AG09309 (cell line): ENCODE measurements at regions not wholly inside any gene's neighbourhood (a gene's known extent, or its start where the extent isn't known, plus 50 kb on each side); places are given as distances from the start of the nearest gene placed in this dataset.

Experiments
- DNase-seq: peaks from one replicate; pipeline ENCODE4 v3.0.0-alpha.2; 2010; ENCODE audit warnings: low read depth
- H3K4me3 ChIP-seq: 2 replicates; pipeline ENCODE4 v1.5.1; 2011; ENCODE audit warnings: mild to moderate bottlenecking, low read depth, low read length, moderate library complexity; ENCODE audit not compliant: control insufficient read depth
- TF ChIP-seq, protein P1 (sequence below): IDR thresholded peaks from 2 replicates; pipeline ENCODE4 v1.5.1; 2011; ENCODE audit warnings: mild to moderate bottlenecking, low read depth, low read length, inconsistent platforms; ENCODE audit not compliant: insufficient read depth, control insufficient read depth; ENCODE audit errors: missing control alignments

DNA sequence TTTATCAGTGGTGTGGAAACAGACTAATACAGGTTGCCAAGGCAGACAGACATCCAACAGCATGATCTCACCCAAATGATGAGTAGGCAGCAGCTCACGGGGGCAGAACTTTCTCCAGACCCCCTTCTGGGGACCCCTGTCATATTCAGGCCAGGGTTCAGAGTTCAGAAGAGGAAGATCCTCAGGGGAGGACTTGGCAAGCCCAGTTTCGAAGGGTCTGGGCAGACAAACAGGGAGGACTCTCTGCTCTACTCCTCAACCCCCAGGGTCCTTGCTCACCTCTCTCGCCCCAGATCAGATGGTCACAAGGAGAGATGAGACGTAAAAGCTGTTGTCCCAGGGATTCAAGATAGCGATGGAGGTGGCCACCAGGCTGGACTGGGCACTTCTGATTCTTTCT lies 215.1 kb upstream of the MVB12B start:
- DNase-seq = no peak
- no peak overlapping the region for H3K4me3 ChIP-seq
- TF ChIP-seq, protein P1, sequence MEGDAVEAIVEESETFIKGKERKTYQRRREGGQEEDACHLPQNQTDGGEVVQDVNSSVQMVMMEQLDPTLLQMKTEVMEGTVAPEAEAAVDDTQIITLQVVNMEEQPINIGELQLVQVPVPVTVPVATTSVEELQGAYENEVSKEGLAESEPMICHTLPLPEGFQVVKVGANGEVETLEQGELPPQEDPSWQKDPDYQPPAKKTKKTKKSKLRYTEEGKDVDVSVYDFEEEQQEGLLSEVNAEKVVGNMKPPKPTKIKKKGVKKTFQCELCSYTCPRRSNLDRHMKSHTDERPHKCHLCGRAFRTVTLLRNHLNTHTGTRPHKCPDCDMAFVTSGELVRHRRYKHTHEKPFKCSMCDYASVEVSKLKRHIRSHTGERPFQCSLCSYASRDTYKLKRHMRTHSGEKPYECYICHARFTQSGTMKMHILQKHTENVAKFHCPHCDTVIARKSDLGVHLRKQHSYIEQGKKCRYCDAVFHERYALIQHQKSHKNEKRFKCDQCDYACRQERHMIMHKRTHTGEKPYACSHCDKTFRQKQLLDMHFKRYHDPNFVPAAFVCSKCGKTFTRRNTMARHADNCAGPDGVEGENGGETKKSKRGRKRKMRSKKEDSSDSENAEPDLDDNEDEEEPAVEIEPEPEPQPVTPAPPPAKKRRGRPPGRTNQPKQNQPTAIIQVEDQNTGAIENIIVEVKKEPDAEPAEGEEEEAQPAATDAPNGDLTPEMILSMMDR = no peak

DNA sequence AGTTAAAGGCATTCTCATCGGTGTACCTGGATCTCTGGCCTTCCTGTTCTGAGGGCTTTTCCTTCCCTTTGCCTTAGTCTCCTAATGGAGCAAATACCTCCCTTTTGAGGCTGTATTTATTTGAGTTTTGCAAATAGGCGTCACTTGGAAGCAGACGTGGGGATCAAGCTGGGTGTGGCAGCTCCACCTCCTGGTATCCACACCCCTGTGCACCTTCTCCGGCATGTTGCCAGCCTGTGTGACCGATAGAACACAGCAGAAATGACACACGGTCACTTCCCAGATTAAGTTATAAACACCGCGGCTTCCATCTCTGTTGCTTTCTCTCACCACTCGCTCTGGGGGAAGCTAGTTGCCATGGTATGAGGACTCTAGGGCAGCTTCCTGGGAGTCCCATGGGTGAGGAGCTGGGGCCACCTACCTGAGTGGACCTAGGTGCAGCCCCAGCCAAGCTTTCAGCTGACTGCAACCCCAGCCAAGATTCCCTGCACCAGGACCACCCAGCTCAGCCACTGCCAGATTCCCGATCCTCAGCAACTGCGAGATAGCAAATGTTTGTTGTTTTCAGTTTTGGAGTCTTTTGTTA lies 214.4 kb upstream of the MVB12B start:
- TF ChIP-seq, protein P1 = no peak
- DNase-seq = no peak
- no peak overlapping the region for H3K4me3 ChIP-seq

DNA sequence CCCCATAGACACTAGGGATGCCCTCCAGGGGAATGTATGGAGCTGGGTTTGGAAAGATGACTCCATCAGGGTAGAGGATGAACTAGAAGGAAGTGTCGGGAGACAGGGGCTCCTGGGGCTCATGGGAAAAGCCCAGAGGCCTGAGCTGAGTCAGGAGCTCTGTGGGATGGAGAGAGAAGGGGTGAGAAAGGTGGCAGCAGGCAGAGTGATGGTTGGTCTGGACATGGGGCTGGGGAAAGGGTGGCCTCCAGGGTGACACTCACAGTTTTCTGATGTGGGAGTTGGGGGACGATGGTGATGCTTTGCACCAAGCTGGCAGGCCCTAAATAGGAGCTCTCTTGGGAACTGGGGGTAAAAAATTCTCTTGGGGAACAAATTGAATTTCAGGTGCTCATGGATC lies 213.5 kb upstream of the MVB12B start:
- H3K4me3 ChIP-seq = no peak overlapping the region
- DNase-seq = no peak
- TF ChIP-seq, protein P1 = no peak

DNA sequence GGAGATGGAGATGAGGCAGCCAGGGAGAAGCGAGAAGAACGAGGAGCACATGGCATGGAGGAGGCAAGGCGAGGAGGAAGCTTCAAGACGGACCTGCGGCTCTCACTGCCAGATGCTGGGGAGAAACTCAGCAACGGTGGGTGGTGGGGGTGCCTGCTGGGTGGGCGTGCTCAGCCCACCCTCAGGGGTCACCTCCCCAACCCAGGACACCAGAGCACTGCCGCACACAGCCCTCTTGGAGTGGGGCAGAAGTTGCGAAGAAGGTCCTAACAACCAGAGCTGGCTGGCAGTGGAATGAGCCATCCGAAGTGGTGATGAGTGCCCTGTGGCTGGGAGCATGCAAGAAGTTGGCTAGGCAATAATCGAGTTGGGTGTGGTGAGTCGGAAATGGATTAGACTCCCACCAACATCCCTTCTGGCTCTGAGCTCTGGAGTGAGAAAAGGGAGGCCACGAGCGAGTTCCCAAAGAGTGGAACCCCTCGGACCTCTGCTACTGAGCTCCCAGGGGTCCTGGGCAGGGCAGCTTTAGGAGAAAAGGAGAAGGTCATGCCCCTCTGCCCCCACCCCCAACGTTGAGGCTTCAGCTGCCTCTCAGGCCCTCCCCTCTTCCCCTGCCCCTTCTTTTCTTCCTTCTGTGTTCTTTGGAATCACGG lies 212.7 kb upstream of the MVB12B start:
- no peak for DNase-seq
- H3K4me3 ChIP-seq = no peak overlapping the region
- TF ChIP-seq, protein P1 = no peak

DNA sequence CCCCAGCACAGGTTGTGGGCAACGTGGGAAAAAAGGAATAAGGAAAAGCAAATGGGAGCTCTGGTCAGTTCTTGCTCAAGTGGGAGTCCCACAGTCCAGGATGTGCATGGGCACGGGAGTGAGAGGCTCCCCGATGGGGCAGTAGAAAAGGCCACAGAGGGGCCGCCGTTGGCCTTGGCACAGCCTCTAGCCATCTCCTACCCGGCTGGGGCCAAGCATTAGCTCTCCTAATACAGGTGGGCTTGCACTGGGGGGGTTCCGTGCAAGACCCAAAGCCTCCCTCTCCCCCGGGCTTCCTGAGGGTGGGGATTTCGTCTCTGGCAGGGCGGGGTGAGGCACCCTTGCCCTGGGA lies 212.2 kb upstream of the MVB12B start:
- TF ChIP-seq, protein P1 = no peak
- no peak overlapping the region for H3K4me3 ChIP-seq
- no peak for DNase-seq

DNA sequence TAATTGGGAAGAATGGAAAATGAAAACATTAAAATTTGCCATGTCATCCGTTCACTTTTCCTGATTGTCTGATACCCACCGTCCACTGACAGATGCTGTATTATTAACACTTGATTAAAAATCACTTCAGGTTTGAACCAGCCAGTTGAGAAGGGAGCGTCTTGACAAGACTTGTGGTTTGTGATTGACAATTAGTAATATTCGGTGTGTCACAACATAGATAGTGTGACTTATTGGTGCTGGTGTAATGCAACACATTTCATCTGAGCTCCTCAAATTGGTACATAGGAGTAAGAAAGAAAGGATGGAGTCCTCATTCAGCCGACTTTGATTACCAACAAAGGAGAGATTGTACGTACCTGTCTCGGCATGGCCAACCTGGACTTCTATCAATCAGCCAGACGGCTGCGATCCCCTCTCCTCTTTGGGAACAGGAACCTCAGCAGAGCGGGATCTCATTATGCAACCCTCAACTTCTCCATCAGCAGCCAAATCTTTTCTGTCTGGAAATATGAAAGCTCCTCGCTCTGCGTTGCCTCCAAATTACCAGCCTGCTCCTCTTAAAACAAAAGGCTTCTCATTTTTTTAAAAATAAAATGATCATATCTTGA lies 211.7 kb upstream of the MVB12B start:
- DNase-seq = no peak
- TF ChIP-seq, protein P1 = no peak
- no peak overlapping the region for H3K4me3 ChIP-seq
